Upper lobe of left lung (tissue), 4 donors: ENCODE measurements at regions not wholly inside any gene's neighbourhood (a gene's known extent, or its start where the extent isn't known, plus 50 kb on each side); places are given as distances from the start of the nearest gene placed in this dataset.

Source experiments
- EP300 ChIP-seq, 4 donors: sonication (generic); formaldehyde crosslinking; IDR thresholded peaks; one replicate each; pipeline ENCODE4 v1.5.1; 2017; ENCODE audit warnings: antibody characterized with exemption in 4 of 4, control low read depth in 2 of 4
- POLR2A ChIP-seq, 4 donors: fragments of 450-650 bp; IDR thresholded peaks; one replicate each; pipeline ENCODE4 v1.5.1; 2016 to 2017; ENCODE audit warnings: antibody characterized with exemption in 4 of 4, mild to moderate bottlenecking in 2 of 4
- POLR2AphosphoS5 ChIP-seq, 2 donors: sonication (generic); formaldehyde crosslinking; IDR thresholded peaks; one replicate each; pipeline ENCODE4 v1.5.1; 2017; ENCODE audit warnings: antibody characterized with exemption in 2 of 2
- TF ChIP-seq, protein P1 (sequence below), 6 experiments: fragments of 450-650 bp in 4 of 6; fragments of 200-600 bp in 2 of 6; sonication (generic) in 2 of 6; IDR thresholded peaks; one replicate each; pipeline ENCODE4 v1.5.1; 2016 to 2019; ENCODE audit warnings: antibody characterized with exemption in 6 of 6

DNA sequence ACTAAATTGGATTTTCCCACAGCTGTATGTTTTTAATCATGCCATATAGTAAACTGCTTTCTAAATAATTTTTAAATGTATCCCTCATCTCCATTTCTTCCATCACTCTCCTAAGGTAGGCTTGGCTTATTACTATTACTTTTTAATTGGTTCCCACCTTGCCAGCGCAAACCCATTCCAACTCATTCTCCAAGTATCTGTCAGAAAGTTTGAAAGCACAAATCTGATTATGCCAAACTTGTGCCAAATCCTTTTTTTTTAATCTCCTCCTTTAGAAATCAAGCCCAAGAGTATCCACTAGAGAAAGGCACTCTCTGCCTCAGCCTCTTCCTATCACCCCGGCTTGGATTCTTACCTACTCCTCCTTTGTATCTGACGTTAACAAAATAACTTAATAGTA is 784.5 kb downstream of the TBL1XR1 start:
- TF ChIP-seq EP300 (IDR thresholded peaks at IDR 0.05) (no peak), POLR2A (IDR thresholded peaks at IDR 0.05) (no peak), POLR2AphosphoS5 (IDR thresholded peaks at IDR 0.05) (no peak)
- TF ChIP-seq, protein P1, sequence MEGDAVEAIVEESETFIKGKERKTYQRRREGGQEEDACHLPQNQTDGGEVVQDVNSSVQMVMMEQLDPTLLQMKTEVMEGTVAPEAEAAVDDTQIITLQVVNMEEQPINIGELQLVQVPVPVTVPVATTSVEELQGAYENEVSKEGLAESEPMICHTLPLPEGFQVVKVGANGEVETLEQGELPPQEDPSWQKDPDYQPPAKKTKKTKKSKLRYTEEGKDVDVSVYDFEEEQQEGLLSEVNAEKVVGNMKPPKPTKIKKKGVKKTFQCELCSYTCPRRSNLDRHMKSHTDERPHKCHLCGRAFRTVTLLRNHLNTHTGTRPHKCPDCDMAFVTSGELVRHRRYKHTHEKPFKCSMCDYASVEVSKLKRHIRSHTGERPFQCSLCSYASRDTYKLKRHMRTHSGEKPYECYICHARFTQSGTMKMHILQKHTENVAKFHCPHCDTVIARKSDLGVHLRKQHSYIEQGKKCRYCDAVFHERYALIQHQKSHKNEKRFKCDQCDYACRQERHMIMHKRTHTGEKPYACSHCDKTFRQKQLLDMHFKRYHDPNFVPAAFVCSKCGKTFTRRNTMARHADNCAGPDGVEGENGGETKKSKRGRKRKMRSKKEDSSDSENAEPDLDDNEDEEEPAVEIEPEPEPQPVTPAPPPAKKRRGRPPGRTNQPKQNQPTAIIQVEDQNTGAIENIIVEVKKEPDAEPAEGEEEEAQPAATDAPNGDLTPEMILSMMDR (IDR thresholded peaks at IDR 0.05), result no peak
